ENCODE measurements at regions not wholly inside any gene's neighbourhood (a gene's known extent, or its start where the extent isn't known, plus 50 kb on each side); places are given as distances from the start of the nearest gene placed in this dataset.

DNA sequence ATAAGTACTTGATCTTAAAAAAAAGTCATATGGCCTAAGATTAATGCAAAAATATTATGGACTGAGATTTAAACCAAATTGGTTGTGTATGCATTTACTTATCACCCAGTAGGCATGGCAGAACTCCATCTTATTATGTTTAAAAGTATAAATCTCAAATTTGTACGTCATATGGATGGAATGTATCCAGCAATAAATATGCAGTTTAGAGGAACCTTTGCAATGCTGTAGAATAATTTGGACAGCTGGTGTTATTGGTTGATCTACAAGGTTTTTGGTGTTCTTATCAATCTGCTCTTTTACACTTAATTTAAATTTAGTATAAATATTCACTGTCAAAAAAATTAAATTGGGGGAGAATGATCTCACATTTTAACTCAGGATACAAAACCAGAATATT is 640.2 kb downstream of the SATB2 start:
- TF ChIP-seq, protein P1, sequence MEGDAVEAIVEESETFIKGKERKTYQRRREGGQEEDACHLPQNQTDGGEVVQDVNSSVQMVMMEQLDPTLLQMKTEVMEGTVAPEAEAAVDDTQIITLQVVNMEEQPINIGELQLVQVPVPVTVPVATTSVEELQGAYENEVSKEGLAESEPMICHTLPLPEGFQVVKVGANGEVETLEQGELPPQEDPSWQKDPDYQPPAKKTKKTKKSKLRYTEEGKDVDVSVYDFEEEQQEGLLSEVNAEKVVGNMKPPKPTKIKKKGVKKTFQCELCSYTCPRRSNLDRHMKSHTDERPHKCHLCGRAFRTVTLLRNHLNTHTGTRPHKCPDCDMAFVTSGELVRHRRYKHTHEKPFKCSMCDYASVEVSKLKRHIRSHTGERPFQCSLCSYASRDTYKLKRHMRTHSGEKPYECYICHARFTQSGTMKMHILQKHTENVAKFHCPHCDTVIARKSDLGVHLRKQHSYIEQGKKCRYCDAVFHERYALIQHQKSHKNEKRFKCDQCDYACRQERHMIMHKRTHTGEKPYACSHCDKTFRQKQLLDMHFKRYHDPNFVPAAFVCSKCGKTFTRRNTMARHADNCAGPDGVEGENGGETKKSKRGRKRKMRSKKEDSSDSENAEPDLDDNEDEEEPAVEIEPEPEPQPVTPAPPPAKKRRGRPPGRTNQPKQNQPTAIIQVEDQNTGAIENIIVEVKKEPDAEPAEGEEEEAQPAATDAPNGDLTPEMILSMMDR (IDR thresholded peaks at IDR 0.05; ENCODE audit: low read depth, low read length): no peak
- no peak overlapping the region for H3K4me3 ChIP-seq (ENCODE audit: low read depth, low read length)
- H3K27me3 ChIP-seq (ENCODE audit: control insufficient read depth, insufficient read depth, low read length): no peaks in the 10 kb centered on the region
- ChIA-PET CTCF (no interaction called here), POLR2A (no interaction called here)
- H3K9me3 ChIP-seq (ENCODE audit: control insufficient read depth, insufficient read depth, low read length): no peaks in the 10 kb centered on the region
- no peak for DNase-seq (ENCODE audit: low read depth, low spot score)
- no peak overlapping the region for H3K27ac ChIP-seq (ENCODE audit: low read depth, low read length)

DNA sequence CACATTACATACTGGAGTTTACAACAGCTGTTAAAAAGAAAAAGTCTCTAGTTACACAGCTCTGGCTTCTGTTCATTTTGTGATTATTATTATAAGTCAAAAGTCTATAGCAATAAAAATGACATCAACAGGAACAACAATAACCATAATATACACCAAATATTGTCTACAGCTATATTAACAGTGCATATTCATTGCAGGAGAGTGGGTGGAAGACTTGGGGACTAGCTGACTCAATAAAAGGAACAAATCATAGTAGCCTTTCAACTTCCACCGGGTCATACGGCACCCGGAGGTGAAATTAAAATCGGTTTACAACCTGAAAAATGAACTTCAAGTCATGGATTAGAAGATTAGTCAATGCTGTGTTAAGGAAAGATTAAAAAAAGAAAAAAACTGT is 642.1 kb downstream of the SATB2 start:
- TF ChIP-seq, protein P1 (IDR thresholded peaks at IDR 0.05; ENCODE audit: low read depth, low read length): no peak
- ChIA-PET CTCF (no interaction called here), POLR2A (no interaction called here)
- Histone ChIP-seq H3K9me3 (ENCODE audit: control insufficient read depth, insufficient read depth, low read length) (no peaks in the 10 kb centered on the region), H3K4me3 (ENCODE audit: low read depth, low read length) (no peak overlapping the region), H3K27ac (ENCODE audit: low read depth, low read length) (no peak overlapping the region), H3K27me3 (ENCODE audit: control insufficient read depth, insufficient read depth, low read length) (no peaks in the 10 kb centered on the region)
- no peak for DNase-seq (ENCODE audit: low read depth, low spot score)

DNA sequence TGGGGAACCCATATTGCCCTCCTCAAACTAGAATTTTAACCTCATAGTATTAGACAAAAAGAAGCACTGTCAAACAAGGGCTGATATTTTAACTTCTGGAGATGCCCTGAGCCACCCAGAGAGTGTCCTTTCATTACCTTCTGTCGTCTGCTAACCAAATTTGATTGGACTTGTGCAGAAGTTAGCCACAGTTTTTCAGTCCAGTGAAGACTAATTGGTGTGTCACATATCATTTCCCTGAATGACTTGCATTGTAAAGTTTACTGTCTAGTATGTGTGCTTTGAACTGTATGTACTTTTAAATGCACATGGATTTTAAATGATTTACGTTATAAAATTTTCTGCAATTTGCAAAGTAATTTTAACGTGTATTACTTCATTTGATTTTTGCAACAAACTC is 646.5 kb downstream of the SATB2 start:
- no peak for DNase-seq (ENCODE audit: low read depth, low spot score)
- no peaks in the 10 kb centered on the region for H3K27me3 ChIP-seq (ENCODE audit: control insufficient read depth, insufficient read depth, low read length)
- no peak overlapping the region for H3K27ac ChIP-seq (ENCODE audit: low read depth, low read length)
- H3K9me3 ChIP-seq (ENCODE audit: control insufficient read depth, insufficient read depth, low read length): no peaks in the 10 kb centered on the region
- POLR2A ChIA-PET: no interaction called here
- TF ChIP-seq, protein P1 (IDR thresholded peaks at IDR 0.05; ENCODE audit: low read depth, low read length): no peak
- no peak overlapping the region for H3K4me3 ChIP-seq (ENCODE audit: low read depth, low read length)
- CTCF ChIA-PET: no interaction called here

DNA sequence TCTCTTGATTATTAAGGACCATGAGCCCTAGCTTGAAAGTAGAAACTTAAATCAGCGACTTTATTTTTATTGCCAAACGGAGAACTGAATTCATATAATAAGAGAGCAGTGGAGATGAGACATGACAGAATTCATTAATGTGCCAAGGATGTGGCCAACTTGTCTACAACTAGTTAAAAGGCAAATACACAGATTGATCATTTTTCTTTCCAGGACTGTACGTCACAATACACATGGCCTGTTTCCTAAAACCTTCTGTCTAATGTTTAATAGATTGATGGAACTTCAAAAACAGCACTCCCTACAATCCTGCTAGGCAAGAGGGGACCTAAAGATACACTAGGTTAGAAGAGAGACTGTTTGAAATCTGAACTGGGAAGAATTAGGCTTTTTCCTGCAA is 647.8 kb downstream of the SATB2 start:
- no peaks in the 10 kb centered on the region for H3K9me3 ChIP-seq (ENCODE audit: control insufficient read depth, insufficient read depth, low read length)
- ChIA-PET CTCF (no interaction called here), POLR2A (no interaction called here)
- H3K27ac ChIP-seq (ENCODE audit: low read depth, low read length): no peak overlapping the region
- no peaks in the 10 kb centered on the region for H3K27me3 ChIP-seq (ENCODE audit: control insufficient read depth, insufficient read depth, low read length)
- DNase-seq (ENCODE audit: low read depth, low spot score): no peak
- H3K4me3 ChIP-seq (ENCODE audit: low read depth, low read length): no peak overlapping the region
- TF ChIP-seq, protein P1 (IDR thresholded peaks at IDR 0.05; ENCODE audit: low read depth, low read length): no peak

DNA sequence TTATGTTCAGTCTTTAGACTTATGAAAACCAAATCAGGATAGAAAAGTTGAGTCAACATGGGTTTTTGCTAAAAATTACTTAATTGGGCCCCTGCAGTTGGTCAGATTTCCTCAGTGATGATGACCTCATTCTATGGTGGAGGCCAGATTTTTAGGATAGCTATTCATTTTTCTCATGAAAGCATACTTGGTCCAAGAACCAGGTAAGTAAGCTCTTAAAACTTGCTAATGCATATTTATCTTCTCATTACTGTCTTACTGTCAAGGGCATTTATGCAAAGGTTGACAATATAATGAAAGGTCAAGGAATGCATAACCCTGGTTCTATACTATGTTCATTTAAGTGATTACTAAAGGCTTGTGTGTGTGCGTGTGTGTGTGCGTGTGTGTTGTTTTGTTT is 650.6 kb downstream of the SATB2 start:
- ChIA-PET CTCF (no interaction called here), POLR2A (no interaction called here)
- Histone ChIP-seq H3K27me3 (ENCODE audit: control insufficient read depth, insufficient read depth, low read length) (no peaks in the 10 kb centered on the region), H3K9me3 (ENCODE audit: control insufficient read depth, insufficient read depth, low read length) (no peaks in the 10 kb centered on the region), H3K4me3 (ENCODE audit: low read depth, low read length) (no peak overlapping the region), H3K27ac (ENCODE audit: low read depth, low read length) (no peak overlapping the region)
- DNase-seq (ENCODE audit: low read depth, low spot score): no peak
- TF ChIP-seq, protein P1 (IDR thresholded peaks at IDR 0.05; ENCODE audit: low read depth, low read length): no peak

Measured in AG04450 (cell line).